DMS 273 (cell line): ENCODE measurements at regions not wholly inside any gene's neighbourhood (a gene's known extent, or its start where the extent isn't known, plus 50 kb on each side); places are given as distances from the start of the nearest gene placed in this dataset.
"Not testable (repeated sequence)": the region's sequence is repeated elsewhere in the genome, so short reads cannot be mapped to it uniquely, and the experiment has no call there.

Experiments used
- DNase-seq: peaks from one replicate; lab custom pipeline; 2025; ENCODE audit not compliant: unreplicated experiment; lab: John Stamatoyannopoulos, UW

- no peak for DNase-seq
Observed at GRCh38 chr4:33890841-33891240, 2353.5 kb downstream of the ARAP2 start.

GRCh38 chr4:33911959-33912358 is 2332.4 kb downstream of the ARAP2 start:
- no peak for DNase-seq

GRCh38 chr4:33914386-33914785 is 2329.9 kb downstream of the ARAP2 start:
- DNase-seq, result no peak

GRCh38 chr4:33923469-33923868 is 2320.8 kb downstream of the ARAP2 start:
- DNase-seq, result no peak

- DNase-seq, result no peak
Observed at GRCh38 chr4:33924239-33924638, 2320.1 kb downstream of the ARAP2 start.

GRCh38 chr4:33924811-33925210 is 2319.5 kb downstream of the ARAP2 start:
- no peak for DNase-seq

GRCh38 chr4:33930497-33930896 is 2313.8 kb downstream of the ARAP2 start:
- DNase-seq, result no peak

GRCh38 chr4:33931026-33931425 is 2313.3 kb downstream of the ARAP2 start:
- DNase-seq, result no peak

- no peak for DNase-seq
Observed at GRCh38 chr4:33940281-33940680, 2304.0 kb downstream of the ARAP2 start.

- DNase-seq, result peak; percentile 4
Observed at GRCh38 chr4:33941854-33942253, 2302.5 kb downstream of the ARAP2 start.

- DNase-seq, result no peak
Observed at GRCh38 chr4:33948921-33949320, 2295.4 kb downstream of the ARAP2 start.

GRCh38 chr4:33953848-33954247 is 2290.5 kb downstream of the ARAP2 start:
- DNase-seq, result not testable (repeated sequence)

- DNase-seq, result no peak
Observed at GRCh38 chr4:33954759-33955158, 2289.6 kb downstream of the ARAP2 start.

GRCh38 chr4:33959519-33959918 is 2284.8 kb downstream of the ARAP2 start:
- DNase-seq, result peak; percentile 5

- DNase-seq, result no peak
Observed at GRCh38 chr4:33961761-33962160, 2282.6 kb downstream of the ARAP2 start.

- no peak for DNase-seq
Observed at GRCh38 chr4:33966808-33967207, 2277.5 kb downstream of the ARAP2 start.

GRCh38 chr4:33974270-33974669 is 2270.0 kb downstream of the ARAP2 start:
- DNase-seq, result no peak

GRCh38 chr4:33975995-33976394 is 2268.3 kb downstream of the ARAP2 start:
- no peak for DNase-seq

GRCh38 chr4:33979781-33980180 is 2264.5 kb downstream of the ARAP2 start:
- DNase-seq, result not testable (repeated sequence)

- no peak for DNase-seq
Observed at GRCh38 chr4:33980361-33980760, 2264.0 kb downstream of the ARAP2 start.

- DNase-seq, result no peak
Observed at GRCh38 chr4:33989820-33990443, 2254.4 kb downstream of the ARAP2 start.

- DNase-seq, result no peak
Observed at GRCh38 chr4:33996075-33996718, 2248.1 kb downstream of the ARAP2 start.

GRCh38 chr4:33998291-33998690 is 2246.0 kb downstream of the ARAP2 start:
- DNase-seq, result no peak
